CMK (cell line): ENCODE measurements at regions not wholly inside any gene's neighbourhood (a gene's known extent, or its start where the extent isn't known, plus 50 kb on each side); places are given as distances from the start of the nearest gene placed in this dataset.

ENCODE experiments used
- DNase-seq: peaks from one replicate; pipeline ENCODE4 v3.0.0-alpha.2; 2010; ENCODE audit warnings: low read depth

DNA sequence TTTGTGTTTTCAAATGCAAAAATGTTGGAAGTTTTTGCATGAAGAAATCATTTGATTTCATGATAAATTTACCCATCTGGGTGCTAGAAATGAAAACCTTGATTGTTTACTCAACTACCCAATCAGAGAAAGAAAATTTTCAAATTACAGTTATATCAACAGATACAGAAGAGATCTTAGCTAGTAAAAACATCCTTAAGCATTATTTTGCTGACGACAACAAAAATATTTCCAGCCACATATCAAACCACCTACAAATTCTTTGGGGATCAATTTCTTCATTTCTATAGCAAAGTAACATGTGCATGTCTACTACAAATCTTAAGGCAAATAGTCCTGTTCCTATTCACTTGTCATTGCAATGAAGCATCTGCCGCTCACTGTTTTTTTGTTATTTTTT, 530.3 kb downstream of the ZIC1 start:
- DNase-seq: no peak

DNA sequence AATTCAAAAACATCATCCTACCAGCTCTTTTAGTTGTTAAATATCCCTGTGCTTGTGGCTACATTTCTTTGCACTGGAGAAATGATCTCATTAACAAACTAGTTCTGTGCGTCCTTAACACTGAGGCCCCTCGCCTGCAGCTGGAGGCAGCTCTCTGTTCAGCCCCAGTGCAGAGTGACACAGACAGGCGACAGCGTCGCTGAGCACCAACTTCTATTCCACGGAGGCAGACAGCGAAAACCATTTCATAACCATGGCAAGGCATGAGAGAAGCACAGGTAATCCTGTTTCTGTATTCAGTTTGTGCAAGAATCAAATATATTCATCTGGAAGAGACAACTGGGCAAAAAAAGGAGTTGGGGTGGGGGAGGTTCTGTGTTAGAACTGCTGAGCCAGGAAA, 530.7 kb downstream of the ZIC1 start:
- DNase-seq: no peak

DNA sequence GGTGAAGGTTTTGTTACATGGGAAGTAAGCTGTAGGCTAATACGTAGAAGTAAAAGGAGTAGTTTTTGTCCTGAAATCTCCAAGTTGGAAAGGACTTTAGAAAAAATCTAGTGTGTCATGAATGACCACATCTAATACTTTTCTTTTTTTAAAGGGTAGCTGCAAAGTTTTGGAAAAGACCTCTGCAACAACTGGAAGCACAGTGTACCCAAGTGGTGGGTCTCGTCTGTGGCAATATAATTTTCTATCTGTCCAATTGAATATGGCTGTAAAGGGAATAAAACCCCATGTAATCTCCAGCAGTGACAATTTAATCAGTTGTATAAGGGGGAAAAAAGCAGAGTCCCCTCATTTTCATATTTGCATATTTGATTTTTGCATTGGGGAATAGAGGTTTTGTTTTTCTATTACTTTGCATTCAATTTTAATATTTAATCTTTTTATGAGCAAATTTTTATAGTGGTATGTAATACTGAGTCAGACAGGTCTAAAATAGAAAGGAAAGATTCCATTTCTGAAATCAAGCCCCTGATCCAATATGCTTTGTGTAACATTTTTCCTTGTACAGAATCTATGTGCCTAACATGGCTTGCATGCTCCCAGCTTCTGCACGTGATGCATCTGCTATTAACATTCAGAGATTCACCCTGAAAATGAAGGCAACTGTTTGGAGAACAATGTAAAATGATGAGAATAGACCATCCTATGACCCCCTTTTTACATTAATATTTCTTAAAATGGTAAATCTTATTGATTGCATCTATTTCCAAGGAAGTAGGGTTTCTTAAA, 531.4 kb downstream of the ZIC1 start:
- no peak for DNase-seq

DNA sequence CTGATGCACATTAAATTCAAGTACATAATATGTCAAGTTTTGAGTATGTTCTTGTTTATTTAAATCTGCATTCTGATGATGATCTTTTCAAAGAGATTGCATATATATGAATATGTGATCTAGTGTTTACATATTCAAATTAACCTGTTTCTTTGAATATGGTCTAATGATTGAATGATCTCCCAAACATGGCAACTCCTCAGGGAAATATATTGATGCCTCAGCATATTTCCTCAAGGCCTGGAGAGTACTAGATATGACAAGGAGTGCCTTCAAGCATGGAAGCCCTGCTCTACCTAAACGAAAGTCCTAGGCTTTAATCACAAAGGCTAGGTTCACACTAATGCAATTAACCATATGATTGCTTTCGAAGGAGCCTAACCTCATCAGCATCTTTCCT, 532.8 kb downstream of the ZIC1 start:
- DNase-seq: no peak

DNA sequence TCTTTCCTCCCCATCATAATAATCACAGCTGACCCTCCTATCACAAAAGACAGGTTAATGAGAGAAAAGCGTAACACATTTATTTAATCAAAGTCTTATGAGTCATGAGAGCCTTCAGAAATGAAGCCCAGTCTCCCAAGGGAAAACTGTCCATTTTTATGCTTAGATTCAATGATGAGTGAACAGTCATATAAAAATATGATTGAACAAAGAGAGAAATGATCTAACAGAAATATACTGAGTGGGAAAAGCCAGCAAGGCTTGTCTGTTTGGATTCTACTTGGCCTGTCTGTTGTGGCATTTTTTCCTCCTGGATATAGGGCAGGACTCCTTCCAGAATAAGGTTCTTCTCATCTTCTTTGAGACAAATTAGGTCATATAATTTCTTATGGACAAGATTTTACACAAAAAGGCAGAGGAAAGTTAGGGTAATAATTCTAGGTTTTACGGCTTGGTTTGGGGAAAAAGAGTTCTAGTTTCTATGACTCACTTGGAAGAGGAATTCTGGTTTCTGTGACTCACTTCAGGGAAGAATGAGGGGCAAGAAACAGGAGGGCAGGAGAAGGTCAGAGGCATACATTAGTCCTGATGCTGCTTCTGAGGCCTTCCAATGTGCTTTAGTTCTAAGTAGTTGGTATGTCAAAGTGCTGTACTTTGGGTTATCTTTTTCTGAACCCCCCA, 534.2 kb downstream of the ZIC1 start:
- no peak for DNase-seq

DNA sequence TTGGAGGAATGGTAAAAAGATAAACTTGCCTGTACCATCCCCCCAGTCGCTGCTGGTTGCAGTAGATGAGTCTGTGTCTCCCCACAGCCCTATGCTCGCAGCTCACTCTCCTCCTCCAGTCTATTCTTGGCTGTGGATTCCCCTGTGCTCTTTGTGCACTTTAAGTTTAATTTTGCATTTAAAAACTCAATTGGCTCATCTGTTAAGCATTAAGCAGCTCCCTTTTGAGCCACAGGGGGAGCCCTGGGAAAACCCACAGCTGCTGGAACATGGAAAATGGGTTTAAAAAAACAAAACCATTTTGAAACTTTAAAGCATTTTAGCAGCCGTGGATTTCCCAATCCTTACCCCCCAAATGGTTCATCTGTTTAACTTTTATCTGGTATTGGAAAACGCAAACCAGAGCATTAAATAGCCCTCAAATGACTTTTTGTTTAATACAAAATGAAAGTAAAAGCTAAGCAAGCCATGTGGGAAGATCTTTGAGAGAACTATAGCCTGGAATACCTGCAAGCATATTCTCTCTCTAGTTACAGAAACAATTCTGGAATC, 536.9 kb downstream of the ZIC1 start:
- no peak for DNase-seq

DNA sequence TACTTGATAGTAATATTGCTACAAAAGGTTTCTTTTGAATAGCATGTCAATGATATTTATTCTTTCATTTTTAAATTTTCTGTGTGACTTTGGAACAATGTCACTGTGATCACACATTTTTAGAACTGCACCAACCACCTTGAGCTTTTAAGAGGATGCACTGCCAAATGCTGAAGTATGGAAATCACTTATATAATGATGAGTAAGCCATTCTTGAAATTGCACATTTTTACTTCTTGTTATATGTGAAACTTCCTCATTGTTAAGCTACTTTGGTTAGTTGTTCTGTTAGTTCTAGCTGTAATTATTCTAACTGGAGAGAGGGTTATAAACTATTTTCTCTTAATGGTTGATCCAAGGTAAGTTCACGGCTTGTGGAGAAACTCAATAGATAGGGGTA, 547.5 kb downstream of the ZIC1 start:
- DNase-seq: no peak

DNA sequence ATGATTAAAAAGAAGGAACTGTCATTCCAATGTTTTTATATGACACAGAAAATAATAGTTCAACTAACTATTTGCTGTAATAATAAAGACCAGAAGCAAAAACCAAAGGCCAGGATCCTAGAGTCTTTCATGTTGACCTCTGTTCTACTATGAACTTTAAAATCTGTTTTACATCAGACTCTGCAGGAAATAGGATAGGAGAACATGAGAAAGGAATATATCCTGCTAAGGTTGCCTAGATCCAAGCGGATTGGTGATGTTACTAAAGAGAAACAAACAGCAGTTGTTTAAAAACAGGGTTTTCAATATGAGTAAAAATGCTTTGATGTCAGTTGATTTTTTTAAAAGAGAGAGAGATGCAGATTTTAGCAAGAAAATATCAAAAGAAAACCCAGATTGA, 549.6 kb downstream of the ZIC1 start:
- DNase-seq: no peak

DNA sequence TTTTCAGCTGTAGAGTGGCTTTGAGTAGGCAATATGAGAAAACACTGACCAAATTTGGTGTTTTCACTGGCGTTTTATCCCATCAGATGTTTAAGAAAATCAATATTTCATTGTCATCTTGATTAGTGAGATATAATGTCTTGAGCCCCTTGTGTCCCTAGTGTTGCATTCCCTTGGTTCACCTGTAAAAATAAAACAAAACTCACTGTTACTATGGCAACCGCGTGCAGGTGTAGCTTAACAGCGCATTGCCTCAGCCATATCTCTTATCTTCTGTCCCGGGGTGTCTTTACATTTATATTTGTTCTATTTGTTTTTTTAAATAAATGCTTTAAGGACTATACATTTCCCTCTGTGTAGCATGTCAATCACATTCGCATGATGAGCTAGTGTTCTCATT, 551.6 kb downstream of the ZIC1 start:
- no peak for DNase-seq

DNA sequence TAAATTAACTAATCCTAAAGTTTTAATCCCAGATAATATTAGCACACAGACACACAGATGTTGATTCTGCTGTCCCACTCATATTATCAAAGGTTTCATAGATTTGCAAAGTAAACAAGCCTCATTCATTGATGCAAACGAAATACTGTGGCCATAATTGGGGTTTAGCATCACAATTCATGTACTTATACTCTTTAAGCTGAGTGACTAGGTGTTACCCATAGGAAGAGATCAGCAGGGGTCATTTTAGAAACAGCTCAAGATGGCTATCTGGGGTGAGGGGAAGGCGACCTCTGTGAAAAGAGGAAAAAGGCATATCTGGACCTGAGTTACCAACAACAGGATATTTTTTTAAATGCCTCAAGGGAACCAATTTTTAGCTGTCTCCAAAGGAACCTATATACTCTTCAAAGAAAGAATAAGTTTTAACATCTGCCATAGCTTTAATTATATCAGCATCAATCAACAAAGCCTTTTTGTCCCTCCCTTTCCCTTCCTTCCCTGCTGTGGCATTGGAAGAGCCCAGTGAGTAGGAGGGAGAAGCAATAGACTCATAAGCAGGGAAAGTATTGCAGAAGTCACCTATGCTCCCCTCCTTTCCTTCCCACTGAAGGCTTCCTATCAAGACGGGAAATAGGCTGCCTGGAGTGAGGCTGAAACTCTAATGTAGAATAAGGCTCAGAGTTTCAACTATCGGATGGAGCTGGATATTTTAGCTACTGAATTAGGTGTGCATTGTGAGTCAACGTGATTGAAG, 553.4 kb downstream of the ZIC1 start:
- DNase-seq: no peak

DNA sequence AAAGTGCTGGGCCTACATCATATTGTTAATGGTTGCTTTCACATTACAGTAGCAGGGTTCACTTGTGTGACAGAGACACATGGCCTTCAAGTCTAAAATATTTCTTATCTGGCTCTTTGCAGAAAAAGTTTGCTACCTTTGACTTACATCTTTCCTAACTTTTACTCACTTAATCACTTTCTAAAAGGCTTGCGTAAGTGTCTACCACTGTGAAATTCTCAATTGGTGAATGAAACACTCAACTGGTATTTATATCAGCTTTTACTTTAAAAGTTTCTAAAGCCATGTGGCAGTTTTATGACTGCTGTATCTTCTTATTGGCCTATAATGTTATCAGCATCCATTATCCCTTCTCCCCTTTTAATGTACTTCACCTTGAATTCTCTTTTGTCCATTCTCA, 554.5 kb downstream of the ZIC1 start:
- no peak for DNase-seq

DNA sequence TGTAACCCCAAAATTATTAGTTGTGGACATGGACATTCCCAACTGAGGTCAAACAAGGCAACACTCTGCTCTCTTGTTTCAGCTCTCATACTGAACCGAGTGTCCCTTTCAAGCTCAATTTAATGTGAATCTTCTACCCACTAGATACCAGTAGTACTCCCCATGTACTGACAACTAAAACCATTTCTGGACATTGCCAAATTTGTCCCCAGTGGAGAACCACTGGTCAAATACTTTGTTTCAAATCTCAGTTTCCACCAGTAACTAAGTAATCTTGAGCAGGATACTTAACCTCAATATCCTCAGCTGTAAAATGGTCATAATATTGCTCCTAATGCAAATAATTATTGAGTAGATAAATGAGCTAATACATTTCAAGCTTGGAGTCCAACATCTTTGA, 566.0 kb downstream of the ZIC1 start:
- no peak for DNase-seq

DNA sequence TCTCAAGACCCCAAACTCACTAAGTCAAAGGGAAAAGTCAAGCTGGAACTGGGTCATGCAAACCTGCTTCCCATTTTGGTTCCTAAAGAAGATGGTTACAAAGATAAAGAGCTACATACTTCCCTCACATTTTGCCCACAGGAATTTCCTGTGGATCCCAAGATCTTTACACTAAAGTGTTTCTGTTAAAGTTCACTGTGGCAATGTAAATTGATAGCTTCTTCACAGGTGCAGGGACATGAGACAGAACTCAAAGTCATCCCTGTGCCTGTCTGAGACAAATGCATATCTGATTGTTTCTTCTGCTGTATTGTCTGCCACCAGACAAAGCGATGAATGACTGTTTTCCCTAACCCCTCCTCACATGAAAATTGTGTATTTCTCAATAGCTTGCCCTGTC, 567.8 kb downstream of the ZIC1 start:
- no peak for DNase-seq

DNA sequence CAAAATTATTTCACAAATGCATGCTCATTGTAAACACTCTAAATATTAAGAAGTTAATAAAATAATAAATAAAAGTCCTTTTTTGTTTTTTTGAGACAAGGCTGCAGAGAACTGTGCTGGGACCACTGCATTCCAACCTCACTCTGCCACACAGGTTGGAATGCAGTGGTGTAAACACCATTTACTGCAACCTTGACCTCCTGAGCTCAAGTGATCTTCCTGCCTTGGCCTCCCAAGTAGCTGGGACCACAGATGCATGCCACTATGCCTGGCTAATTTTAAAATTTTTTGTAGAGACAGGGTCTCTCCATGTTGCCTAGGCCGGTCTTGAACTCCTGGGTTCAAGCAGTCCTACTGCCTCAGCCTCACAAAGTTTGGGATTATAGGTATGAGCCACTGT, 578.4 kb downstream of the ZIC1 start:
- DNase-seq: no peak

DNA sequence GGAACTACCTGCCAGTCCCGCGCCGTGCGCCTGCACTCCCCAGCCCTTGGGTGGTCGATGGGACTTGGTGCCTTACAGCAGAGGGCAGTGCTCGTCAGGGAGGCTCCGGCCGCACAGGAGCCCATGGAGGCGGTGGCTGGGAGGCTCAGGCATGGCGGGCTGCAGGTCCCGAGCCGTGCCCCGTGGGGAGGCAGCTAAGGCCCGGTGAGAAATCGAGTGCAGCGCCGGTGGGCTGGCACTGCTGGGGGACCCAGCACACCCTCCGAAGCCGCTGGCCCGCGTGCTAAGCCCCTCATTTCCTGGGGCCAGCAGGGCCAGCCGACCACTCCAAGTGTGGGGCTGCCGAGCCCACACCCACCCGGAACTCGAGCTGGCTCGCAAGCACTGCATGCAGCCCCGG, 580.2 kb downstream of the ZIC1 start:
- DNase-seq: no peak

DNA sequence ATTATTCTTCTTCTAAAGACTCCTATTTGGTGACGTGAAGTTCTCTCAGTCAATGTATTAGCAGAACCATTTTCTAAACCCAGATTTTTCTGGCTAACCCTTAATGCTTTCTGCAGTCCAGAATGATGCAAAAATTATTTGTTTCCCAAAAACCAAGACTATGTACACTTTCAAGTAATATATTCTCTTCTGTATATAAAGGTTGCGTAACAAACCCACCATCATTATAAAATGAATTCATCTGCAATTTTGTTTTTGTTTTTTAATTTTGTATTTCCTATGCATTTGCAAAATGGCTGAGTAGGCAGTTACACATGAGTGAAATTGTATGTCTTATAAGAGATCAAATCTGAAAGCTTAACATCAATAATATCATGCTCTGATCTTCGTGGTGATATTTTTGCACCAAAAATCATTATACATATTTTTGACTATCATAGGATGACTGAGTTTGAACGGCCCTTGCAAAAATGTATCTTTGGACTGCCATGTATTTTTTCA, 593.6 kb downstream of the ZIC1 start:
- no peak for DNase-seq

DNA sequence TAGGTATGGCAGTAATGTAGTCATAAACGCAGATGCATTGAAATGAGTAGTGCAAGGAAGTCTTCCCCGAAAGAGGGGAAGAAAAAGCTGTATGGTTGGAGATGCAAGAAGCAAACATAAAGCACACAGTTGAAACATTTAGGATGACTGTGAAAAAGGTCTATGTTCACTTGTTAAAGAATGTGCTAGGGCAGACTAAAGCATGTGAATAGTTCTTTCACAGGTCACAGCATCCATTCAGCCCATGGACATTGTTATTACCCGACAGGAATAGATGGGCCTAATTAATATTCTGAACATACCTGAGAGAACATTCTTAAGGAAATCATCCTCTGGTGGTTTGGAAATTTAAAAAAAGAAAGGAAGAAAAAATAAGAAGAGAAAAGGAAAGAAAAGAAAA, 595.2 kb downstream of the ZIC1 start:
- DNase-seq: no peak

DNA sequence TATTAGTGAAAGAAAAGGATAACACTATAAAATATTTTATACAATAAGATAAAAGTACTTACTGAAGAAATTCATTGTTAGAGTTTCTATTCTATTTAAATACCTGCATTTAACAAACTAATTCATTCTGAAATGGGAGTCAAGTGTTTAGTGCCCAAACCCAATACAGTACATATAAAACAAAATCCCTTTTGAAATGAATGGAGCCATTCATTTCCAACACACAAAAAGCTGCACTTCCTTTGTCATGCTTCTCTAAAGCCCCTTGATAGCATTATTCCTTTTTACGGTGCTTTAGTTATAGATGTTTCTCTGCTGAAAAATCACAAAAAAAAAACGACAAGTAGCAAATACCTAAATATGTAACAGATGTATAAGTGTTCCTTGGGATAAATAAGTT, 596.3 kb downstream of the ZIC1 start:
- no peak for DNase-seq

DNA sequence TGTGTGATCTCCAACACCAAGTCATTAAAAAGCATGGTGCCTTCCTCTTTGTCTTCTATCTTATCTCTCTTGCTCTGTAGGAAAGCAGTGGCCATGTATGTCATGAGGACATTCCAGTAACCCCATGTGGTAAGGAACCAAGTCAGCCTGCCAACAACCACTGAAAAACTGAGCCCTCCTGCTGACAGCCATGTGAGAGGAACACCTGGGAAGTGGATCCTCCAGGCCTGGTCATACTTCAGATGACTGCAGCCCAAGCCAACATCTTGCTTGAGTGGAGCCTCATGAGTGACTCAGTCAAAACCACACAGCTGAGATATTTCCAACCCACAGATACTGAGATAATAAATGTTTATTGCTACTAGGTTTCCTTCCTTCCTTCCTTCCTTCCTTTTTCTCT, 597.3 kb downstream of the ZIC1 start:
- DNase-seq: no peak

DNA sequence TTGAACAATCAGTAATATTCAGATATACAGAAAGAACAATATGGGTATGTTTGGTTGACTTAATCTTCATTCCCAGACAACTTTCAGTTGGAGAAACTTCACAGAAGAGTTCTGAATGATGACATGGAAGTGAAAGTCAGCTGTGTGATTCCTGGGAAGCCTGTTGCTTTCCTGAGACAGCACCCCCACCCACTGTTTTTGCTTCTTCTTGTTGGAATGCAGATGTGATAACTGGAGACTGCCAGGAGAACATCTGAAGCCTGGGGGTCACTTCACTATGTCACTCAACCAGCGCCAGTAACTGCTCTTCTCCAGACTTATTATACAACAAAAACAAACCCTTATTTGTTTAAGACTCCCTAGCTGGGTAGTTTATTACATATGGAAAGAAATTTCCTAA, 599.4 kb downstream of the ZIC1 start:
- DNase-seq: no peak

DNA sequence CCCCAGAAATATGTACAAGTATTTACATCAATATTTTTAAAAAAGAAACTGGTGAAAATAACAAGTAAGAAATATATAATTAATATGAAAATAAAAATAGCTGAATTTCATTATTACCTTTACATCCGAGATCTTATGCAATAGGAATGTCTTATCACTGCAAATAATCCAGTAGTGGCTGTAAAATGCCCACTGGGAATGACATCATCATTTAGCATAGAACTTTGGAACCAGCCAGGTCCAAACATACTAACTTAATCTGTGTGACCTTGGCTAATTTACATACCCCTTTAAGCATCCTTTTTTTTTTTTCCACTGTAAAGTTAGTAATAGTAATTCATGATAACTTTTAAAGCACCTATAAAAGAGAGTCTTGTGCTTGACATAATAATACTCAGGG, 611.7 kb downstream of the ZIC1 start:
- no peak for DNase-seq

DNA sequence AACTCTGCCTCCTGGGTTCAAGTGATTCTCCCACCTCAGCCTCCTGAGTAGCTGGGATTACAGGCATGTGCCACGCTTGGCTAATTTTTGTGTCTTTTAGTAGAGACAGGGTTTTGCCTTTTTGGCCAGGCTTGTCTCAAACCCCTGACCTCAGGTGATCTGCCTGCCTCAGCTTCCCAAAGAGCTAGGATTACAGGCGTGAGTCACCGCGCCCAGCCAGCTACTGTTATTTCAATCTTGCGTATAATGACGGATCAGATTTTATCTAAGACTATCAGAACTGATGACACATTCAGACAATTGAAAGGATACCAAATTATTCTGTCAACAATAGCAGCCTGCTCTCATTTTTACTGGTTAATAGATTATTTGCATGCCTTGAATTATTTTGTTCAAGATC, 612.2 kb downstream of the ZIC1 start:
- DNase-seq: no peak

DNA sequence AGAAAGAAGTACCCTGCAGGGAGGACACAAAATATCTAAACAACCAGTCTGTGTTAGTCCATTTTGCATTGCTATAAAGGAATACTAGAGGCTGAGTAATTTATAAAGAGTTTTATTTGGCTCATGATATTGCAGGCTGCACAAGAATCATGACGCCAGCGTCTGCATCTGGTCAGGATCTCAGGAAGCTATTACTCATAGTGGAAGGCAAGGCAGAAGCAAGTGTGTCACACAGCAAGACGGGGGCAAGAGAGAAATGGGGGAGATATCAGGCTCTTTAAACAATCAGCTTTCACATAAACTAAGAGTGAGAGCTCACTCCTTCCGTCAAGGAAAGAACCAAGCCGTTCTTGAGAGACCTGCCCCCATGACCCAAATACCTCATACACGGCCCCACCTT, 614.8 kb downstream of the ZIC1 start:
- no peak for DNase-seq
